H1 (cell line): ENCODE measurements at regions not wholly inside any gene's neighbourhood (a gene's known extent, or its start where the extent isn't known, plus 50 kb on each side); places are given as distances from the start of the nearest gene placed in this dataset.

ENCODE experiments used
- CTCF ChIA-PET: fragments of 300-600 bp; sonication (Branson Sonifier 250); formaldehyde crosslinking; loops from one replicate; lab custom pipeline; 2021; ENCODE audit not compliant: partially characterized antibody; lab: Charles Lee
- POLR2A ChIA-PET: fragments of 300-600 bp; sonication (Branson Sonifier 250); formaldehyde crosslinking; loops from one replicate; lab custom pipeline; 2021; ENCODE audit warnings: inconsistent platforms; ENCODE audit not compliant: partially characterized antibody; lab: Charles Lee
- DNase-seq, 2 experiments: peaks; one replicate each; pipeline versions ENCODE4 v3.0.0 to v3.0.0-alpha.2; 2010 to 2022; ENCODE audit warnings: low spot score in 2 of 2, low read depth in 1 of 2, mixed read lengths in 1 of 2
- FAIRE-seq: peaks from 2 replicates; lab custom pipeline; 2011; peaks lifted over from hg19 to GRCh38; lab: Jason Lieb, UNC
- H2AFZ ChIP-seq: 2 replicates; pipeline ENCODE4 v1.8.1; 2012; ENCODE audit warnings: low read length, inconsistent platforms
- H2AK5ac ChIP-seq: 2 replicates; pipeline ENCODE4 v1.6.1; 2013; ENCODE audit warnings: low read depth, low read length
- H2BK120ac ChIP-seq: replicated peaks from 2 replicates; pipeline ENCODE3; 2013; ENCODE audit warnings: low read depth, low read length, inconsistent platforms
- H2BK12ac ChIP-seq: 2 replicates; pipeline ENCODE4 v1.6.1; 2013; ENCODE audit warnings: low read depth, low read length
- H2BK15ac ChIP-seq: 2 replicates; pipeline ENCODE4 v1.6.1; 2013; ENCODE audit warnings: low read length
- H2BK20ac ChIP-seq: 2 replicates; pipeline ENCODE4 v1.6.1; 2013; ENCODE audit warnings: low read length
- H2BK5ac ChIP-seq: 2 replicates; pipeline ENCODE4 v1.6.1; 2013; ENCODE audit warnings: low read depth, low read length
- H3K14ac ChIP-seq: 2 replicates; pipeline ENCODE4 v1.6.1; 2013; ENCODE audit warnings: inconsistent platforms; ENCODE audit not compliant: insufficient read length
- H3K18ac ChIP-seq: 2 replicates; pipeline ENCODE4 v1.6.1; 2013; ENCODE audit warnings: low read length; ENCODE audit errors: extremely low read depth
- H3K23ac ChIP-seq: 2 replicates; pipeline ENCODE4 v1.6.1; 2013; ENCODE audit warnings: inconsistent platforms; ENCODE audit not compliant: insufficient read length
- H3K23me2 ChIP-seq: 2 replicates; pipeline ENCODE4 v1.6.1; 2013; ENCODE audit warnings: low read depth, low read length
- H3K27ac ChIP-seq: 2 replicates; pipeline ENCODE4 v1.6.1; 2011; ENCODE audit warnings: low read depth, low read length, inconsistent platforms
- H3K27me3 ChIP-seq, 4 experiments: replicated peaks in 1 of 4; 1 replicate in 1 of 4; 2 replicates in 3 of 4; pipeline versions ENCODE4 v1.6.1 to v1.8.1; 2011 to 2013; ENCODE audit warnings: low read length in 3 of 4, mild to moderate bottlenecking in 3 of 4, inconsistent platforms in 2 of 4, mixed read lengths in 2 of 4, moderate library complexity in 1 of 4; ENCODE audit not compliant: control insufficient read depth in 3 of 4, insufficient read depth in 3 of 4; ENCODE audit errors: extremely low read depth in 1 of 4
- H3K36me3 ChIP-seq, 4 experiments: 2 replicates each; pipeline versions ENCODE4 v1.6.1 to v1.8.1; 2011 to 2013; ENCODE audit warnings: mild to moderate bottlenecking in 4 of 4, low read length in 3 of 4, moderate library complexity in 2 of 4, control low read depth in 1 of 4, inconsistent platforms in 1 of 4; ENCODE audit not compliant: insufficient read depth in 4 of 4, control insufficient read depth in 2 of 4
- H3K4ac ChIP-seq: replicated peaks from 2 replicates; pipeline ENCODE3; 2013; ENCODE audit warnings: low read length, low read depth, mixed read lengths, inconsistent platforms; ENCODE audit not compliant: insufficient read length
- H3K4me1 ChIP-seq, 4 experiments: replicated peaks in 1 of 4; 1 replicate in 1 of 4; 2 replicates in 3 of 4; pipeline versions ENCODE4 v1.6.1 to v1.8.1; 2011 to 2013; ENCODE audit warnings: low read length in 3 of 4, inconsistent platforms in 2 of 4, mixed read lengths in 1 of 4; ENCODE audit not compliant: insufficient read depth in 4 of 4, control insufficient read depth in 3 of 4
- H3K4me2 ChIP-seq, 2 experiments: 2 replicates each; pipeline versions ENCODE4 v1.6.1 to v1.8.1; 2011 to 2013; ENCODE audit warnings: low read depth in 2 of 2, low read length in 2 of 2, control low read depth in 1 of 2, inconsistent platforms in 1 of 2, mild to moderate bottlenecking in 1 of 2; ENCODE audit not compliant: insufficient read depth in 1 of 2
- H3K4me3 ChIP-seq, 4 experiments: fragments of 200-600, 300-600 bp in 1 of 4; sonication (generic), shearing (Covaris generic), sonication (Bioruptor Twin) in 1 of 4; 2 replicates each; pipeline versions ENCODE4 v1.5.1 to v1.8.1; 2011 to 2016; ENCODE audit warnings: low read length in 4 of 4, low read depth in 3 of 4, control low read depth in 2 of 4, inconsistent platforms in 2 of 4, mild to moderate bottlenecking in 2 of 4, mixed read lengths in 1 of 4, moderate library complexity in 1 of 4; ENCODE audit not compliant: insufficient read depth in 2 of 4; ENCODE audit errors: extremely low read depth in 1 of 4
- H3K56ac ChIP-seq: replicated peaks from 2 replicates; pipeline ENCODE3; 2013; ENCODE audit warnings: low read depth, mild to moderate bottlenecking, mixed read lengths, low read length, inconsistent platforms; ENCODE audit not compliant: insufficient read length
- H3K79me1 ChIP-seq: 2 replicates; pipeline ENCODE4 v1.6.1; 2013; ENCODE audit warnings: low read depth, low read length, control low read depth
- H3K79me2 ChIP-seq, 2 experiments: 2 replicates each; pipeline versions ENCODE4 v1.6.1 to v1.8.1; 2012 to 2013; ENCODE audit warnings: low read length in 2 of 2, mild to moderate bottlenecking in 2 of 2, inconsistent platforms in 1 of 2; ENCODE audit not compliant: insufficient read depth in 2 of 2, control insufficient read depth in 1 of 2
- H3K9ac ChIP-seq, 4 experiments: replicated peaks in 1 of 4; 1 replicate in 1 of 4; 2 replicates in 3 of 4; pipeline versions ENCODE4 v1.6.1 to v1.8.1; 2011 to 2013; ENCODE audit warnings: low read depth in 3 of 4, low read length in 3 of 4, control low read depth in 2 of 4, mild to moderate bottlenecking in 2 of 4, moderate library complexity in 2 of 4, inconsistent platforms in 1 of 4; ENCODE audit errors: extremely low read depth in 1 of 4
- H3K9me3 ChIP-seq, 2 experiments: 2 replicates each; pipeline versions ENCODE4 v1.6.1 to v1.8.1; 2012 to 2013; ENCODE audit warnings: mild to moderate bottlenecking in 2 of 2, moderate library complexity in 2 of 2, control low read depth in 1 of 2, inconsistent platforms in 1 of 2, low read depth in 1 of 2, low read length in 1 of 2, mixed read lengths in 1 of 2; ENCODE audit not compliant: insufficient read depth in 2 of 2
- H4K20me1 ChIP-seq, 2 experiments: replicated peaks in 1 of 2; 2 replicates each; pipeline versions ENCODE3 to v1.8.1; 2011 to 2013; ENCODE audit warnings: inconsistent platforms in 2 of 2, low read length in 2 of 2, mild to moderate bottlenecking in 1 of 2; ENCODE audit not compliant: insufficient read depth in 2 of 2, control insufficient read depth in 1 of 2
- H4K5ac ChIP-seq: 2 replicates; pipeline ENCODE4 v1.6.1; 2013; ENCODE audit warnings: low read length, low read depth, mixed read lengths, inconsistent platforms; ENCODE audit not compliant: insufficient read length
- H4K8ac ChIP-seq: 2 replicates; pipeline ENCODE4 v1.8.0; 2013; ENCODE audit warnings: mild to moderate bottlenecking, moderate library complexity, low read length, inconsistent platforms; ENCODE audit not compliant: insufficient read depth; ENCODE audit errors: extremely low read depth
- H4K91ac ChIP-seq: replicated peaks from 2 replicates; pipeline ENCODE3; 2013; ENCODE audit warnings: low read length, mixed read lengths, inconsistent platforms; ENCODE audit not compliant: insufficient read length
- CBX5 ChIP-seq: fragments of 300-800, 300-1000 bp; sonication (generic); IDR thresholded peaks from 2 replicates; pipeline ENCODE4 v1.7.1; 2016; ENCODE audit warnings: antibody characterized with exemption, low read length, low read depth
- GTF2F1 ChIP-seq: IDR thresholded peaks from 2 replicates; pipeline ENCODE4 v1.6.1; 2012; ENCODE audit warnings: low read depth, low read length, improper control_type of control experiment, borderline replicate concordance
- KDM1A ChIP-seq: fragments of 200-600, 300-600 bp; sonication (generic); IDR thresholded peaks from 2 replicates; pipeline ENCODE4 v1.7.1; 2016; ENCODE audit warnings: mild to moderate bottlenecking, low read length, borderline replicate concordance
- NRF1 ChIP-seq: IDR thresholded peaks from 2 replicates; pipeline ENCODE4 v1.6.1; 2011; ENCODE audit warnings: mild to moderate bottlenecking, low read depth, low read length, improper control_type of control experiment
- SAP30 ChIP-seq: fragments of 300-600 bp; sonication (generic); IDR thresholded peaks from 2 replicates; pipeline ENCODE4 v1.7.1; 2012; ENCODE audit warnings: low read length, moderate library complexity, mild to moderate bottlenecking, inconsistent platforms; ENCODE audit not compliant: insufficient read depth, insufficient replicate concordance
- SIN3A ChIP-seq, 2 experiments: IDR thresholded peaks in 1 of 2; conservative IDR thresholded peaks in 1 of 2; 2 replicates each; pipeline ENCODE4 v1.6.1; 2011 to 2012; ENCODE audit warnings: low read length in 2 of 2, improper control_type of control experiment in 1 of 2, low read depth in 1 of 2, mild to moderate bottlenecking in 1 of 2
- SUZ12 ChIP-seq: fragments of 200-600 bp; sonication (generic); IDR thresholded peaks from 2 replicates; pipeline ENCODE4 v1.6.1; 2012; ENCODE audit warnings: mild to moderate bottlenecking, inconsistent platforms, low read length, moderate library complexity, mixed read lengths
- TEAD4 ChIP-seq: IDR thresholded peaks from 2 replicates; pipeline ENCODE4 v1.6.1; 2012; ENCODE audit warnings: low read depth, low read length, inconsistent platforms, mixed read lengths
- YY1 ChIP-seq: IDR thresholded peaks from 2 replicates; pipeline ENCODE4 v1.6.1; 2011; ENCODE audit warnings: low read depth, mild to moderate bottlenecking, low read length
- WGBS, 2 experiments: shearing (Covaris generic) in 1 of 2; methylation state at CpG; one replicate each; pipeline versions ENCODE4 v1.1.6 to v1.1.7; 2013 to 2015; ENCODE audit warnings: low lambda C conversion rate in 2 of 2, mixed read lengths in 2 of 2, inconsistent platforms in 1 of 2, low coverage in 1 of 2, missing lambda C conversion rate in 1 of 2; ENCODE audit not compliant: insufficient replicate concordance in 2 of 2, insufficient coverage in 1 of 2, insufficient read length in 1 of 2; ENCODE audit errors: extremely low coverage in 1 of 2, missing lambda C conversion rate in 1 of 2; 5-methylcytosine and 5-hydroxymethylcytosine counted together
- TF ChIP-seq, protein P1 (sequence below), 3 experiments: IDR thresholded peaks; 1 replicate in 2 of 3; 2 replicates in 1 of 3; pipeline versions ENCODE4 v1.5.1 to v1.6.1; 2011; ENCODE audit warnings: low read length in 3 of 3, mild to moderate bottlenecking in 3 of 3, inconsistent platforms in 2 of 3, low read depth in 1 of 3, moderate library complexity in 1 of 3; ENCODE audit not compliant: insufficient read depth in 1 of 3; ENCODE audit errors: control extremely low read depth in 1 of 3
- TF ChIP-seq, protein P2 (sequence below): IDR thresholded peaks from 2 replicates; pipeline ENCODE4 v1.6.1; 2011; ENCODE audit warnings: low read length, improper control_type of control experiment

DNA sequence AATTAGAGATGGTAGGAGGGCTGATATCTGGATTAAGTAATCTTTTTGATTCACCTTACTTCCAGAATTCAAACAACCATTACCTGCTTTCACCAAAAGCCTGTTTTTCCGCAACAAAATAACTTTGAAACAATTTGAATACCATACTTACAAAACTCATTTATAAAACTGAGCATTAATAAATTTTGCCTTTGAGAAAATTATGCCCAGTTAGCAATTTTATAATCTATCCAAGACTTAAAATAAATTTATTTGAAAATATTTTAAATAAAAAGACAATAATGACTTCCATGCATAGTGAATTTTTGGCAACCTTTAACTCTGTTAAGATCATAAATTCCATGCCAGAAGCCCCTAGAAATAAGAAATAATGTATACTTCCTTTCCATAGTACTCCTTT is 71.3 kb upstream of the FTMT start:
- H2AFZ ChIP-seq, result no peak overlapping the region
- CTCF ChIA-PET, result no interaction called here
- no peak for TF ChIP-seq TEAD4
- no peak for TF ChIP-seq CBX5
- no peak for TF ChIP-seq YY1
- no peak for TF ChIP-seq SUZ12
- TF ChIP-seq KDM1A, result no peak
- TF ChIP-seq, protein P1, sequence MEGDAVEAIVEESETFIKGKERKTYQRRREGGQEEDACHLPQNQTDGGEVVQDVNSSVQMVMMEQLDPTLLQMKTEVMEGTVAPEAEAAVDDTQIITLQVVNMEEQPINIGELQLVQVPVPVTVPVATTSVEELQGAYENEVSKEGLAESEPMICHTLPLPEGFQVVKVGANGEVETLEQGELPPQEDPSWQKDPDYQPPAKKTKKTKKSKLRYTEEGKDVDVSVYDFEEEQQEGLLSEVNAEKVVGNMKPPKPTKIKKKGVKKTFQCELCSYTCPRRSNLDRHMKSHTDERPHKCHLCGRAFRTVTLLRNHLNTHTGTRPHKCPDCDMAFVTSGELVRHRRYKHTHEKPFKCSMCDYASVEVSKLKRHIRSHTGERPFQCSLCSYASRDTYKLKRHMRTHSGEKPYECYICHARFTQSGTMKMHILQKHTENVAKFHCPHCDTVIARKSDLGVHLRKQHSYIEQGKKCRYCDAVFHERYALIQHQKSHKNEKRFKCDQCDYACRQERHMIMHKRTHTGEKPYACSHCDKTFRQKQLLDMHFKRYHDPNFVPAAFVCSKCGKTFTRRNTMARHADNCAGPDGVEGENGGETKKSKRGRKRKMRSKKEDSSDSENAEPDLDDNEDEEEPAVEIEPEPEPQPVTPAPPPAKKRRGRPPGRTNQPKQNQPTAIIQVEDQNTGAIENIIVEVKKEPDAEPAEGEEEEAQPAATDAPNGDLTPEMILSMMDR (IDR thresholded peaks at IDR 0.05; ENCODE audit: control extremely low read depth in 1 of 3, insufficient read depth in 1 of 3, low read depth in 1 of 3, low read length in 3 of 3), result no peak
- TF ChIP-seq, protein P2, sequence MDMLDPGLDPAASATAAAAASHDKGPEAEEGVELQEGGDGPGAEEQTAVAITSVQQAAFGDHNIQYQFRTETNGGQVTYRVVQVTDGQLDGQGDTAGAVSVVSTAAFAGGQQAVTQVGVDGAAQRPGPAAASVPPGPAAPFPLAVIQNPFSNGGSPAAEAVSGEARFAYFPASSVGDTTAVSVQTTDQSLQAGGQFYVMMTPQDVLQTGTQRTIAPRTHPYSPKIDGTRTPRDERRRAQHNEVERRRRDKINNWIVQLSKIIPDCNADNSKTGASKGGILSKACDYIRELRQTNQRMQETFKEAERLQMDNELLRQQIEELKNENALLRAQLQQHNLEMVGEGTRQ, result no peak
- no peak for TF ChIP-seq SAP30
- no peak for TF ChIP-seq SIN3A (conservative IDR thresholded peaks at IDR 0.05 in 1 of 2, IDR thresholded peaks at IDR 0.05 in 1 of 2; ENCODE audit: low read depth in 1 of 2, low read length in 2 of 2)
- no peak for TF ChIP-seq GTF2F1
- TF ChIP-seq NRF1, result no peak

More for the DNA sequence above, 71.3 kb upstream of the FTMT start:
- POLR2A ChIA-PET, result no interaction called here
- Histone ChIP-seq H3K4me3 (no peak overlapping the region), H2BK12ac (no peak overlapping the region), H2BK5ac (no peak overlapping the region), H2BK120ac (no peak overlapping the region), H3K23ac (no peak overlapping the region), H3K18ac (no peak overlapping the region), H3K14ac (no peak overlapping the region), H3K23me2 (no peaks in the 10 kb centered on the region), H3K56ac (no peak overlapping the region), H2BK20ac (no peak overlapping the region), H3K4ac (no peak overlapping the region), H3K4me1 (no peaks in the 10 kb centered on the region), H4K20me1 (no peaks in the 10 kb centered on the region), H2AK5ac (no peak overlapping the region), H3K9ac (no peak overlapping the region), H4K91ac (no peak overlapping the region), H3K79me1 (no peaks in the 10 kb centered on the region), H3K4me2 (no peak overlapping the region), H3K9me3 (no peaks in the 10 kb centered on the region), H2BK15ac (no peak overlapping the region), H3K27ac (no peak overlapping the region), H4K5ac (no peak overlapping the region), H3K79me2 (no peaks in the 10 kb centered on the region), H3K27me3 (no peaks in the 10 kb centered on the region), H4K8ac (no peak overlapping the region), H3K36me3 (no peaks in the 10 kb centered on the region)
- 95% methylated on average over 1 of the region's 1 CpG; no CpG with 5 or more reads in 1 of the 2 experiments for WGBS, 2 experiments
- DNase-seq, result no peak
- no peak for FAIRE-seq
